ENCODE measurements at regions not wholly inside any gene's neighbourhood (a gene's known extent, or its start where the extent isn't known, plus 50 kb on each side); places are given as distances from the start of the nearest gene placed in this dataset.
"Not testable (repeated sequence)": the region's sequence is repeated elsewhere in the genome, so short reads cannot be mapped to it uniquely, and the experiment has no call there.

DNA sequence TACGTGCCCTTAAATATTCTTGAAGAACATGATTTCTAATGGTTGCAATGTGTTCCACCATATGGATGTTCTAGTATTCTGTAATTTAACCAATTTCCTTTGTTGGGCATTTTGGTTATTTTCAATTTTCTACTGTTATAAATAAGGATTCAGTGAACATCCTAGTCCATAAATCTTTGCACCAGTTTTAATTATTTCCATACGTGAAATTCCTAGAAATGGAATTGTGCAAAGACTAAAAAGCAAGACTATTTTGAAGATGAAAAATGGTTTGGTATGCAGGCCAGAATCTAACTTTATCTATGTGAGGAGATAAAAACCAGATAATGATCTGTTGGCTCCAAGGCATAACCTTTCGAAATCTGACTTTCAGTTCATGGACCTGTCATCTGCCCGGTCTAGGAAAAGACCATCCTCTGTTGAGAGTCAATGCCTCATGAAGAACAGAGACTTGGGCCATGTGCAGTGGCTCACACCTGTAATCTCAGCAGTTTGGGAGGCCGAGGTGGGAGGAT, 633.2 kb upstream of the NRP1 start:
- DNase-seq (ENCODE audit: low spot score): no peak
- intact Hi-C loops (cut with DNase I): no loop called here

DNA sequence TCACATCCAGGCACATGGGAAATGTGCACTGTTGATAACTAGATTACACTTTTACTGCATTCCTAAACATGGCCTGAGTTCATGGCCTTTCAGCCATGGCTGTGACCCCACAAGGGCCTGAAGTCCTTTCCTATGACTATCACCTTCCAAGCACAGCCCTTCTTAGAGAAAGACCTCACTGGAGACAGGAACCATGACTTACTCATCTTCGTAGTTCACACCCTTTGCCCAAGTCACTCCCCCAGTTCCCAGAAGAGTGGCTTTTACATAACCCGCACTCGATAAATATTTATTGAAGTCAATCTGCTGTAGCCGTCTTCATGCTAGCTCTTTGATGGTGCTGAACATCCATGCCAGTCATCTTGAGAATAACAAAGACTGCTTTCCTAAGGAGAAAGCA, 632.5 kb upstream of the NRP1 start:
- no peak for DNase-seq (ENCODE audit: low spot score)
- intact Hi-C loops (cut with DNase I): no loop called here

DNA sequence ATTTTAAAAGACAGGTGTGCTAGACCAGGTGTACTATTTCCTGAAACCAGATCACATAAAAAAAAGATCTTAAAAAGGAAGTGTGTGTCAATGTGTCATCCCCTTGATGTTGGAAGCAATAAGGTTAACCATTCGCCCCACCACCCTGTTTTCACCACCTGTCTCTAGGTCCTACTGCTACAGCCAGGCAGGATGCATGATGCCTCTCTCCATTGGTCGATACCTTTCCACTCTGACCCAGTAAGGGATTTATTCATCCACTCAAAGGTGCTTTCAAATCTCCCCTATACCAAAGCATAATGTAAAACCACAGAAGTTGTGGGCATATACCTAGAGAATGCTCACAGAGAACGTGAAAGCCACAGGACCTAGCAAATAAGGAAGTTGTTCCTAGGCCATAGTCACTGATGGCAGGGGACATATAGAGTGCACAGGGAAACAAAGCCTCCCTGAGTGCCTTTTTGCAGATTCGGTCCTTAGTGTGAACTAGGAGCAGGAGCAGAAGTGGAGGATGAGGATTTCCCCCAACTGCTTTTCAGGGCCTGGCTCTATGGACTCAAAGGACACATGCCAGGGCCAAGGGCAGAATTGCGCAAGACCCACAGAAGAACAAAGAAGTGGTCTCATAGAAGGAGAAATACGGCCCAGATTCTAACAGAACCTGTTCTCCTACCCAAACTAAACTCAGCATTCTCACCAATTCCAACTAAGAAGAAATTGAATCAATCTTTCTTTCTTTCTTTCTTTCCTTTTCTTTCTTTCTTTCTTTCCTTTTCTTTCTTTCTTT, 631.5 kb upstream of the NRP1 start:
- DNase-seq (ENCODE audit: low spot score): no peak

DNA sequence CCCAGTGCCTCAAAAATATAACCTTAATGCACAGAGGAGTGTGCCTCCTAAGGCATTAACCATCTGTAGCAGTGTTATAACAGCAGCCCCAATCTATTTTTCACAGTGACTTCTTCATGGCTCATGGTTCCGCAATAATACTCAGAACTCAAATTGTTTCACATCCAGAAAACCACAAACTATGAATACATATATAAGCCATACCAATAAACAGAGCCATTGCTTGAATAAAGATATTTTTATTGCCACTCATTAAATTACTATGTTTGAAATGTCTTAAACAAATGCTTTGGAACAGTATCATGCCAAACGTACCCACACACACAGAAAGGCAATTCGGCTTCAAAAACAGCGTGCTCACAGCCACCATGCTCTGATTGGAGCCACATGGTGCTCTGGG, 629.3 kb upstream of the NRP1 start:
- intact Hi-C loops (cut with DNase I): no loop called here
- DNase-seq (ENCODE audit: low spot score): no peak

More for the DNA sequence above, 631.5 kb upstream of the NRP1 start:
- intact Hi-C loops (cut with DNase I): no loop called here

DNA sequence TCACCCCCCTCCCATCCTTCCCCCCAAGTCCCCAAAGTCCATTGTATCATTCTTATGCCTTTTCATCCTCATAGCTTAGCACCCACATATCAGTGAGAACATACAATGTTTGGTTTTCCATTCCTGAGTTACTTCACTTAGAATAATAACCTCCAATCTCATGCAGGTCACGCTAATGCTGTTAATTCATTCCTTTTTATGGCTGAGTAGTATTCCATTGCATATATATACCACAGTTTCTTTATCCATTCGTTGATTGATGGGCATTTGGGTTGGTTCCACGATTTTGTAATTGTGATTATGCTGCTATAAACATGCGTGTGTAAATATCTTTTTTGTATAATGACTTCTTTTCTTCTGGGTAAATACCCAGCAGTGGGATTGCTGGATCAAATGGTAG, 621.9 kb upstream of the NRP1 start:
- intact Hi-C loops (cut with DNase I); DNase-seq (ENCODE audit: low spot score): not testable (repeated sequence)

DNA sequence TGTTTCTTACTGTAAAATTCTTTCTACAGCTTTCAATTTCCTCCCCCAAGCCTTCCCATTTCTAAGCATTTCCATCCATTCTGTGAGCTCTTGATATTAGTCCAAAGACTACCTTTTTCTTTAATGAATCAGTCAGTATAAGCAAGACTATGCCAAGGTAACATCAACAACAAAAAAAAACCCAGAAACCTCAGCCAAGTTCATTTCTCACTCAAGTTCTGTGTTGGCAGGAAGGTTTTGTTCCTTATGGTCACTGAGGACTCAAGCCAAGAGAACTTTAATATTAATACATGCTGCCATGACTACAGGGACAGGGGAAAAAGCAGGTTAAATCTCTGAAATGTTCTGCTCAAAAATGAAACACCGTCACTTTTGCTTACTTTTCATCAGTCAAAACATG, 621.2 kb upstream of the NRP1 start:
- intact Hi-C loops (cut with DNase I): no loop called here
- DNase-seq (ENCODE audit: low spot score): no peak

DNA sequence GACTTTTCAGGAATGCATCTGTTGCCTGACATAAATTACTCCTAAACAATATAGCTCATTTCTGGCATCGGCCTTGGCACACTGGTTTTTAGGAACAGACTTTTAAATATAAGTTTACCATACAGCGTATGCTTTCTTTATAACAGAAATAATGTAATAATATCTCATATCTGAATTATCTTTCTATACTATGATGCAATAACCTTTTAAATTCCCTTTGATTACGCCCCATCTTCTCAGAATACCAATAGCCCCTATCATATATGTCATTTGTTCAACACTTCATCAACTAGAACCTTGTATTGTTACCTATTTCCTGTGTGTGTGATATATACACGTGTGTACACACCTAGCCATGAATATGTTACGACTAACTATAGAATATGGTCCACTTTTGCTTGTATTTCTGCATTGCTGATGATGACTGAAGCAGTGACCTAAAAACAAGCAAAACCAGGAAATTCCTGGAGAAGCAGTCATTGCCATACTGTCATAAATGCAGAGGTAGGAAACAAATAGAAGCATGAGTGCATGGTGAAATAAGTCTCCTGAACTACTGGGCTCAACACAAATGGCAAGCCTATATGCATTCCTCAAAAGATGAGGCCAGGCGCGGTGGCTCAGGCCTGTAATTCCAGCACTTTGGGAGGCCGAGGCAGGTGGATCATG, 618.4 kb upstream of the NRP1 start:
- intact Hi-C loops (cut with DNase I): no loop called here
- DNase-seq (ENCODE audit: low spot score): no peak

DNA sequence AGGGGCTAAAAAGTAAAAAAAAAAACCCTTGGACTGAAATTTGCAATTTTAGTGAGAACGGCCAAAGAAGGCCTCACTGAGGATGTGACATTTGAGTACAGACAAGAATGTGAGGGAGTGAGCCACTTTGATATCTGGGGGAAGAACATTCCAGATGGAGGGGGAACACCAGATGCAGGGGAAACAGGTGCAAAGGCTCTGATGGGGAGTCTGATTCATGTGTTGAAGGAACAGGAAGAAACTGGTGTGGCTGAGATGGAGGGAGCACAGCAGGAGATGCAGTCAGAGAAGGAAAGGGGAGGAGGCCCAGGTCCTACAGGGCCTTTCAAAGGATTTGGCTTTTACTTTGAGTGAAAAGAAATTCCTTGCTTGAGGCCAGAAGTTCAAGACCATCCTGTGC, 615.7 kb upstream of the NRP1 start:
- intact Hi-C loops (cut with DNase I): no loop called here
- DNase-seq (ENCODE audit: low spot score): no peak

DNA sequence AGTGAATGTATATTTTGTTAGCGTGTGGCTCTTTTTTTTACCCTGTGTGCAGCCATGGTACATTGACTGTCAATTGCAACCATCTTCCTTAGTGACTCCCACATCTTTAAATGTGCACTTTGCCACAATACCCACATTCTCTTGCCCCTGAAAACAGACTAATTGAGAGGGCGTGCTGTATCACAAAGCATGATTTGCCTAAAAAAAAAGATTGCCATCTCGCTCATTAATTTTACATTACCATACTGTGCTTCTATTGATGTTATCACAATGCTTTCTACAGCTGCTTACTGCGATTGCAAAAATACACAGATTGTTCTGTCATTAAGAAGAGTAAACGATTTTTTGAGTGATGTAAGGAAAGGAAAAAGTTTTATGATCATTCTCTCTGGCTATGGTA, 613.1 kb upstream of the NRP1 start:
- intact Hi-C loops (cut with DNase I): no loop called here
- DNase-seq (ENCODE audit: low spot score): no peak

DNA sequence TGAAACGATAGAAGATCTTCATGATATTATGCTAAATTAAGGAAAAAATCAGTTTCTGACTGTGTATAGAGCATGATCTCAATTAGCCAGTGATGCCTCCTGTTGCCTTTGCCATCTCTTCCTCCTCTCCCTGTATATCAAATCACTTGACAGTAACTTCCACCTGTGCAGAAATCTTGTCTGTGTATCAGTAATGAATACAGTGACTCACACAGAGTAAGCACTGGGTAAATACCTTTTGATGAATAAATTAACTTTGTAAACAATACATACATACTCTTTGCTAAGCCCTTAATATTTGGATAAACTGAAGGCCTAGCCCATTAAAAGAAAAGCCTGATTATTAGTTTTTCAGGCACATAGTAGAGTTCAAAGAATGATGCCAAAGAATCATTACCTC, 610.6 kb upstream of the NRP1 start:
- no peak for DNase-seq (ENCODE audit: low spot score)
- intact Hi-C loops (cut with DNase I): no loop called here

DNA sequence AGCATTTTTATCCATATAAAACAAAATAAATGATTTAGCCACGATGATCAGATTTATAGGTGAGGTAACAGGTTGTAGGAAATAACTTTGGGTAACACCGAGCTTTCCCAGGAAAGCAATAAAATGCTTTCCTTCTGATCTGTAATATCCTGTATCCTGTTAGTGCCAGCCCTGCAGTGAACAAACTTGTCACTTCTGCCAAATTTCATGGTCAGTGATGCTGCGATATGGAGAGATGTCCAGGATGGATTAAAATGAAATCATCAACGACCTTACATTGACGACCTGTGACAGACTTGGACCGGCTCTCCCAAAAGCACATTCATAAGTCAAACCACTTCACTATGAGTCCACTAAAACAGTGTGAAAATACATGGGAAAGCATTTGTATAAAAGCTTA, 608.0 kb upstream of the NRP1 start:
- no peak for DNase-seq (ENCODE audit: low spot score)
- intact Hi-C loops (cut with DNase I): no loop called here

DNA sequence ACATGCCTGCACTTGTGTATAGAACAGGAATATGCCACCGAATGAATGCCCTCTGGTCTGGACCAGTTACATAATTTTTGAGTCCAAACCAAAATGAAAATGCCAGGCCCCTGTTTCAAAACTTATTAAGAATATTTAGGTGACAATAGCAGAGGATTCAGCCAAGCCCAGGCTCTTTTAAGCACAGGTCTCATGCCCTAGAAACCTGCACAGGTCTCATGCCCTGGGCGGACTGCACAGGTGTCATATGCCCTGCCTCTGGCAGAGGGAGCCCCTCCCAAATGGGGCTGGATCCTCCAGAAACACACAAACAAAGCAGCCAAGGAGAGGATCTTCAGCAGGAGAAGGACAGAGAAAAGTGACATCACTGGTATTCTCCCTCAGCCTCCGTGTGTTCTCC, 605.4 kb upstream of the NRP1 start:
- DNase-seq (ENCODE audit: low spot score): no peak
- intact Hi-C loops (cut with DNase I): no loop called here

DNA sequence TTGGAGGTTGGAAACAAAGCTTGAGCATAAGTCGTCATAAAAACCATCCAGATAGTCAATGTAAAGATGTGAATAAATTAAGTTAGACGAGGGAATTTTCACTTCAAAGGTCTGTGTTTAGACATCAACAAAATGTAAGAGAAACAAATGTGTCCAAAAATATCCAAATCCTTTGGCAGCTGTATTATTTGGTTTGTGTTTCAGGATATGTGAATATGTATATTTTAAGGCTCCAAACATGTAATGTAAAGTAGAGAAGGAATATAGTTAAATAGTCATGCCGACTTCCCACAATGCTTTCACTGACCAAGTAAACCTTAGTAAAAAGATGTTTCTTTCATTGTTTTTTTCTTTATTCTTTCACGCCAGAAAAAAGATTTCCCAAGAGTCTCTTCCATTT, 604.9 kb upstream of the NRP1 start:
- intact Hi-C loops (cut with DNase I): no loop called here
- no peak for DNase-seq (ENCODE audit: low spot score)

DNA sequence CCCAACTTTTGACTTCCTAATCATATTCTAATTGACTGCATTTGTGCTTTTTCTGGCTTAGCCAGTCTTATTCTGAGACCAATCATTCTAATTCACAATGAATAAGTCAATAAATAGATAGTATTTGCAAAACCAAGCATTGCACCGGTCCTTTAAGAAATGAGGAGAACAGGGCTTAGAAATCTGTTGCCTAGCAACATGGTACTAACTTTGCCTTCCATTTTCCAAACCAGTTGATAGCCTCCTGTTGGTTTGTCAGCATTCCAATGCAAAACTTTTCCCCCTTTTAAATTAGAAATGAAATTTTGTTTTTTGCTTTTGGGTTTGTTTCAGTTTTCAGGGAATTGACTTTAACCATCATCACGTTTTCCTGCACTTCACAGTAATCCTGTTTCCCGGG, 603.5 kb upstream of the NRP1 start:
- no peak for DNase-seq (ENCODE audit: low spot score)
- intact Hi-C loops (cut with DNase I): no loop called here

DNA sequence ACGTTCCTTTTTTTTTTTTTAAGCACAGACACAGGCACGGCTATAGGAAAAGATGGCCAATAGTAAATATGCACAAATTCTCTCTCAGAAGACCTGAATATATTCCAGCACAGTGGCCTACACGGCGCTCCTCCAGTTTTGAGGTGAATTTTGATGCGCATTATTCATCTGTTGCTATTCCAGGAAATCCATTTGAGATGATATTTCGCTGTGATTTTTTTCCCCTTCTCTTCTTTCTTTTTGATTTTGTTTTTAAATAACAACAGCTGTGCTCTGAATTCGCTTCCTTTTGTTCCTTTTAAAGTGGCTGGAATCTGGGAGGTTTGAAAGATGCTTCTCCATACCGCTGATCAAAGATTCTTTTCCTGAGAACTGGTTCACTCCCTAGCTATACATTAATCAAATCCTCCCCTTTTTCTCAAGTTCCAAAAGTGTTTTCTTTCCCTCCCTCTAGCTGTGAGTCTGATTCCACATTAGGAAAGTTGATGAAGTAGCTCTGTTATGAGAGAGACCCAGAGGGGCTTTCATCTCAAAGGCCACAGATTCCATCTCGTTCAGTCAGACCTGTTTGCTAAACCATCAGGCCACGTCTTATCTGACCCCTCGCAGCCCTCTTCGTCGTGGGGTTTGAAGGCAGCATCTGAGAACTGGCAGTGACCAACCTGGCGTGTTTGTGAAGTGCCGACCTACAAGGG, 602.7 kb upstream of the NRP1 start:
- no peak for DNase-seq (ENCODE audit: low spot score)
- intact Hi-C loops (cut with DNase I): no loop called here

DNA sequence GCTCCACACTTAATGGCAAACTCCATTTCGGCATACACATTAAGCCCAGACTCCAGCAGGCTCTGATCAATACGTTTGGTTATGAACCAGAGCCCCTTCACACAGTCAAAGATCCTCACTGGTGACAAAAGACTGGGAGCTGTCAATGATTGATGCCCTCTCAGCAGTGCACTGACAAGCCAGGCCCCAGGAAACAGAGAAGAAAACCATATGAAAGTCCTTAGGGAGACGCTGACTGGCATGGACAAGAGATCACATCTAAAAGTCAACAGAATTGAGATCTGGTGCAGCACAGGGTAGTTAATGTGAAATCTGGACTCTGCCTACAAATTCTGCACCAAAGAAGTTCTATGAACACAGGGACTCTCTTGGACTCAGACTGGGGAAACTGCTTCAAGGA, 600.9 kb upstream of the NRP1 start:
- intact Hi-C loops (cut with DNase I): no loop called here
- DNase-seq (ENCODE audit: low spot score): no peak

DNA sequence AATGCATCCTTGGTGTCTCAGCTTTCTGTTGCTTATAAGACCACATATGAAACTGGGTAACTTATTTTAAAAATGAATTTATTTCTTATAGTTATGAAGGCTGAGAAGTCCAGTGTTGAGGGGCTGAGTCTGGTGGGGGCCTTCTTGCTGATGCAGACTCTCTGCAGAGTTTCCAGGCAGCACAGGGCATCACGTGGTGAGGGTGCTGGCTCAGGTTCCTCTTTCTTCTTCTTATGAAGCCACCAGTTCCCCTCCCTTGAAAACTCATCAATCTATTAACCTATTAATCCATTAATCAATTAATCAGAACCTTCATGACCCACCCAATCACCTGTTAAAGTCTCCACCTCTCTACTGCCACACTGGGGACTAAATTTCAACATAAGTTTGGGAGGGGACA, 595.6 kb upstream of the NRP1 start:
- intact Hi-C loops (cut with DNase I): no loop called here
- DNase-seq (ENCODE audit: low spot score): no peak

DNA sequence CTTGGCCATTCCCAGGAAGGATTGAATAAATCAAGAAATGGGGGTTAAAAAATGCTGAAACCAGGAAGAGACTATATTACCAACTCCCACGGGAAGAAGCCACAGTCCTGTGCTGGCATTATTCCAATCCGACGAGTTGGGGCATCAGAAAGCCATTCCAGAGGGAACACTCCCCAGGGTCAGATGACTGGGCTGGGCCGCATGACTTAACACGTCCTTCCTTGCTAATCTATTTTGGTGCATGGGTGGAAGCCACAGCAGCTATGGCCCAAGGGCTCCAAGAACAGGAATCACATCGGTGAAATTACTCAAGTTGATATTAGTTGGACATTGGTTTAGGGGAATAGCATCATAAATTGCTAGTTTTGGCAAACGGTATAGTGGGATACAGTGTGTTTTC, 592.9 kb upstream of the NRP1 start:
- intact Hi-C loops (cut with DNase I): no loop called here
- DNase-seq (ENCODE audit: low spot score): no peak

DNA sequence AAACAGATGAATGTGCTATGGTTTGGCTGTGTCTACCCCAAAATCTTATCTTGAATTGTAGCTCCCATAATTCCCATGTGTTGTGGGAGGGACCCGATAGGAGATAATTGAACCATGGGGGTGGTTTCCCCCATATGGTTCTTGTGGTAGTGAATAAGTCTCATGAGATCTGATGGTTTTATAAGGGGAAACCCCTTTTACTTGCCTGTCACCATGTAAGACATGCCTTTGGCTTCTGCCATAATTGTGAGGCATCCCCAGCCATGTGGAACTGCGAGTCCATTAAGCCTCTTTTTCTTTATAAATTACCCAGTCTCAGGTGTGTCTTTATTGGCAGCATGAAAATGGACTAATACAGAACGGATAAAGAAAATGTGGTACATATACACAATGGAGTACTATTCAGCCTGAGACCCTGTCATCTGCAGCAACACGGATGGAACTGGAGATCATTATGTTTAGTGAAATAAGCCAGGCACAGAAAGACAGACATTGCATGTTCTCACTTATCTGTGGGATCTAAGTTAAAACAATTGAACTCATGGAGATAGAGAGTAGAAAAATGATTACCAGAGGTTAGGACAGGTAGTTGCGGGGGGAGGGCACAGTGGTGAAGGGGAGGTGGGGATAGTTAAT, 587.6 kb upstream of the NRP1 start:
- intact Hi-C loops (cut with DNase I): no loop called here
- no peak for DNase-seq (ENCODE audit: low spot score)

DNA sequence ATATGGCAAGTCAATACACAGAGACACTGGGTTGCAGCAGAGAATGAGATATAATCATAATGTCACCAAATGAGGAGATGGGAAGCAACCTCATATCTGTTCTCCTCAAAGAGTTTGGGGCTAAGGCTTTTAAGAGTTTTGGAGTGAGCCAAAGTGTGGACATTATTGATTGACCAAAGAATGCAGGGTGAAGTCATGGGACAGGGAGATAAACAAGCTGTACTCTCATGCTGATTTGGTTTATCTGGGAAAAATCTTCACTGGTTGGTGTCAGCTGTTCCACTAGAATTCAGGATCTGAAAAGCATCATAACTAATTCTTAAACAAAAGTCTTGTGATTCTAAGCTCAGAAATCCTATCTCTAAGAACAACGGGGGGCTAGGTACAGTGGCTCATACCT, 585.9 kb upstream of the NRP1 start:
- no peak for DNase-seq (ENCODE audit: low spot score)
- intact Hi-C loops (cut with DNase I): no loop called here

Data from cardiac septum (tissue), 1 donor.